ENCODE measurements at regions not wholly inside any gene's neighbourhood (a gene's known extent, or its start where the extent isn't known, plus 50 kb on each side); places are given as distances from the start of the nearest gene placed in this dataset.

- Histone ChIP-seq H3K27ac (ENCODE audit: low read length) (no peak overlapping the region), H4K20me1 (ENCODE audit: low read length) (no peaks in the 10 kb centered on the region), H2AFZ (ENCODE audit: low read length) (no peak overlapping the region), H3K9me3 (ENCODE audit: low read length) (no peaks in the 10 kb centered on the region), H3K4me2 (ENCODE audit: low read length) (no peak overlapping the region), H3K79me2 (ENCODE audit: low read length) (no peaks in the 10 kb centered on the region), H3K27me3 (ENCODE audit: low read length) (no peaks in the 10 kb centered on the region), H3K9me2 (replicated peaks; ENCODE audit: low read length) (no peaks in the 10 kb centered on the region), H3K4me1 (ENCODE audit: insufficient read depth, low read length) (no peaks in the 10 kb centered on the region), H3K4me3 (ENCODE audit: low read length) (no peak overlapping the region), H3F3A (ENCODE audit: low read length, unreplicated experiment) (no peaks in the 10 kb centered on the region), H3K9ac (ENCODE audit: low read length) (no peak overlapping the region), H3K36me3 (ENCODE audit: low read depth, low read length) (no peaks in the 10 kb centered on the region)
- BruUV-seq (replicated peaks): no TSS peak
- ChIA-PET CTCF (no interaction called here), POLR2A (ENCODE audit: unreplicated experiment) (no interaction called here)
- TF ChIP-seq CTCF (conservative IDR thresholded peaks at IDR 0.05; ENCODE audit: low read depth, low read length) (no peak), EZH2phosphoT487 (IDR thresholded peaks at IDR 0.05; ENCODE audit: borderline replicate concordance, low read length) (no peak), EZH2 (IDR thresholded peaks at IDR 0.05; ENCODE audit: low read length, unreplicated experiment) (no peak)
- DNase-seq (no peak), ATAC-seq (no peak)
- intact Hi-C loops (cut with micrococcal nuclease): no loop called here
These were observed 326.9 kb downstream of the TMEM121 start for GRCh38 chr14:105853089-105853906.

GRCh38 chr14:105853907-105854599, 327.7 kb downstream of the TMEM121 start:
- CTCF ChIA-PET: no interaction called here
- Histone ChIP-seq H4K20me1 (ENCODE audit: low read length) (no peaks in the 10 kb centered on the region), H3K9me3 (ENCODE audit: low read length) (no peaks in the 10 kb centered on the region), H3K79me2 (ENCODE audit: low read length) (no peaks in the 10 kb centered on the region), H3K4me1 (ENCODE audit: insufficient read depth, low read length) (no peaks in the 10 kb centered on the region), H3K9ac (ENCODE audit: low read length) (no peak overlapping the region), H3K27ac (ENCODE audit: low read length) (no peak overlapping the region), H3K36me3 (ENCODE audit: low read depth, low read length) (no peaks in the 10 kb centered on the region), H3F3A (ENCODE audit: low read length, unreplicated experiment) (no peaks in the 10 kb centered on the region), H3K4me2 (ENCODE audit: low read length) (no peak overlapping the region), H3K9me2 (replicated peaks; ENCODE audit: low read length) (no peaks in the 10 kb centered on the region), H3K4me3 (ENCODE audit: low read length) (no peak overlapping the region), H2AFZ (ENCODE audit: low read length) (no peak overlapping the region), H3K27me3 (ENCODE audit: low read length) (no peaks in the 10 kb centered on the region)
- no TSS peak for BruUV-seq (replicated peaks)
- no peak for DNase-seq
- ATAC-seq: no peak
- TF ChIP-seq CTCF (conservative IDR thresholded peaks at IDR 0.05; ENCODE audit: low read depth, low read length) (no peak), EZH2phosphoT487 (IDR thresholded peaks at IDR 0.05; ENCODE audit: borderline replicate concordance, low read length) (no peak), EZH2 (IDR thresholded peaks at IDR 0.05; ENCODE audit: low read length, unreplicated experiment) (no peak)
- POLR2A ChIA-PET (ENCODE audit: unreplicated experiment): no interaction called here
- intact Hi-C loops (cut with micrococcal nuclease): no loop called here
